Heart left ventricle (tissue), 13 donors: ENCODE measurements at regions not wholly inside any gene's neighbourhood (a gene's known extent, or its start where the extent isn't known, plus 50 kb on each side); places are given as distances from the start of the nearest gene placed in this dataset.

Experiments used
- CTCF ChIP-seq, 12 donors: fragments of 200-600 bp; sonication (generic) in 4 of 12; IDR thresholded peaks; one replicate each; pipeline versions ENCODE4 v1.5.0 to v1.8.0; 2018 to 2022; ENCODE audit warnings: antibody characterized with exemption in 12 of 12, mild to moderate bottlenecking in 5 of 12
- POLR2A ChIP-seq, 2 donors: fragments of 450-650 bp; IDR thresholded peaks; one replicate each; pipeline ENCODE4 v1.6.1; 2017; ENCODE audit warnings: antibody characterized with exemption in 2 of 2, mild to moderate bottlenecking in 2 of 2, moderate library complexity in 2 of 2
- donor health status: ischemic (EF 13 %, LVEDD 7.1; RV severe dilation, severe dysfunction).
- donor health status: DM: no; HTN: yes; CAD: no.
- donor health status: DM: no; HTN: no; CAD: no.
- donor health status: ischemic (EF 25% LVEDD 6.9; RV normal size, moderate dysfunction).
- donor health status: ischemic (EF 25% LVEDD 5.7; RV mildly dilated, moderate dysfunction).
- donor health status: ischemic (EF 35%, LVEDD 5.7; RV mildly dilated, moderate dysfunction).
- donor health status: nonischemic (EF 11% LVEDD 7.7; RV severe dilation, severe dysfunction).
- donor health status: DM: yes; HTN: yes; CAD: no.
- donor health status: PGD.
- donor health status: ischemic (EF 29% LVEDD 5.4; RV normal size, mild dysfunction).
- donor health status: nonischemic (EF 23%, LVEDD 6.1; RV moderate dilation, normal function).

- TF ChIP-seq CTCF (IDR thresholded peaks at IDR 0.05) (no peak), POLR2A (IDR thresholded peaks at IDR 0.05) (no peak)
These were observed 164.3 kb upstream of the GMNC start for GRCh38 chr3:191026746-191027145.
